Effector memory CD4-positive, alpha-beta T cell (primary cell): ENCODE measurements at regions not wholly inside any gene's neighbourhood (a gene's known extent, or its start where the extent isn't known, plus 50 kb on each side); places are given as distances from the start of the nearest gene placed in this dataset.
"Not testable (repeated sequence)": the region's sequence is repeated elsewhere in the genome, so short reads cannot be mapped to it uniquely, and the experiment has no call there.

Experiments used
- DNase-seq, 3 donors: peaks; one replicate each; pipeline ENCODE4 v3.0.0-alpha.2; 2020
- H3K27ac ChIP-seq: 2 replicates; pipeline ENCODE4 v1.7.0; 2013; ENCODE audit warnings: mild to moderate bottlenecking, low read length, moderate library complexity; ENCODE audit not compliant: insufficient read depth, poor library complexity, severe bottlenecking
- H3K27me3 ChIP-seq: replicated peaks from 2 replicates; pipeline ENCODE4 v1.7.0; 2013; ENCODE audit warnings: mild to moderate bottlenecking, low read length; ENCODE audit not compliant: insufficient read depth, control insufficient read depth, poor library complexity, severe bottlenecking
- H3K36me3 ChIP-seq: 2 replicates; pipeline ENCODE4 v1.7.0; 2013; ENCODE audit warnings: mild to moderate bottlenecking, low read length, moderate library complexity; ENCODE audit not compliant: control insufficient read depth, insufficient read depth
- H3K4me1 ChIP-seq: 2 replicates; pipeline ENCODE4 v1.7.0; 2013; ENCODE audit warnings: low read length, mild to moderate bottlenecking; ENCODE audit not compliant: control insufficient read depth, insufficient read depth, poor library complexity, severe bottlenecking
- H3K4me3 ChIP-seq: 2 replicates; pipeline ENCODE4 v1.7.0; 2013; ENCODE audit warnings: low read length, low read depth, mild to moderate bottlenecking; ENCODE audit not compliant: insufficient read depth, poor library complexity, severe bottlenecking
- H3K9me3 ChIP-seq: 2 replicates; pipeline ENCODE4 v1.7.0; 2013; ENCODE audit warnings: mild to moderate bottlenecking, low read length, moderate library complexity; ENCODE audit not compliant: control insufficient read depth

DNA sequence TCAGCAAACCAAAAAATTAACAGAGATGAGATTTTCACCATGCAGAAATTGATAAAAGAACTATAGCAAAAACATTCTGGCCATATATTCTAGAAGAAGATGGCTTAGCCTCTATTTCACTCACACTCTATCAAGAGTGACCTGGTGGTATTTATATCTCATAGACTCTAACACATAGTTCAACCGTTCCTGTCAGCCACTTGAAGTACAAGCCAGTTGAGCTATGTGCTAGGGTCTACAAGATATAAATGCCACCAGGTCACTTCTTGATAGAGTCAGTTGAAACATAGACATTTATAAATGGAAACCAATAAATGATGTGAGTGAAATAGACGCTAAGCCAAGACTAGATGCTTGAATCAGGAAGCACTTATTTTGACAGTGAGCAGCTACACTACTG, 836.7 kb upstream of the EPHA5 start:
- no peak overlapping the region for H3K4me3 ChIP-seq
- no peaks in the 10 kb centered on the region for H3K4me1 ChIP-seq
- H3K27ac ChIP-seq, result no peak overlapping the region
- H3K27me3 ChIP-seq, result no peaks in the 10 kb centered on the region
- DNase-seq, result no peak
- H3K36me3 ChIP-seq, result no peaks in the 10 kb centered on the region
- no peaks in the 10 kb centered on the region for H3K9me3 ChIP-seq

- Histone ChIP-seq H3K4me1 (no peaks in the 10 kb centered on the region), H3K9me3 (no peaks in the 10 kb centered on the region), H3K4me3 (no peak overlapping the region), H3K27me3 (no peaks in the 10 kb centered on the region), H3K36me3 (no peaks in the 10 kb centered on the region), H3K27ac (no peak overlapping the region)
- DNase-seq, result no peak
Observed at GRCh38 chr4:66501997-66502396, 831.7 kb upstream of the EPHA5 start.

GRCh38 chr4:66490729-66491128, 820.4 kb upstream of the EPHA5 start:
- H3K27me3 ChIP-seq, result no peaks in the 10 kb centered on the region
- no peak overlapping the region for H3K4me3 ChIP-seq
- H3K9me3 ChIP-seq, result no peaks in the 10 kb centered on the region

DNA sequence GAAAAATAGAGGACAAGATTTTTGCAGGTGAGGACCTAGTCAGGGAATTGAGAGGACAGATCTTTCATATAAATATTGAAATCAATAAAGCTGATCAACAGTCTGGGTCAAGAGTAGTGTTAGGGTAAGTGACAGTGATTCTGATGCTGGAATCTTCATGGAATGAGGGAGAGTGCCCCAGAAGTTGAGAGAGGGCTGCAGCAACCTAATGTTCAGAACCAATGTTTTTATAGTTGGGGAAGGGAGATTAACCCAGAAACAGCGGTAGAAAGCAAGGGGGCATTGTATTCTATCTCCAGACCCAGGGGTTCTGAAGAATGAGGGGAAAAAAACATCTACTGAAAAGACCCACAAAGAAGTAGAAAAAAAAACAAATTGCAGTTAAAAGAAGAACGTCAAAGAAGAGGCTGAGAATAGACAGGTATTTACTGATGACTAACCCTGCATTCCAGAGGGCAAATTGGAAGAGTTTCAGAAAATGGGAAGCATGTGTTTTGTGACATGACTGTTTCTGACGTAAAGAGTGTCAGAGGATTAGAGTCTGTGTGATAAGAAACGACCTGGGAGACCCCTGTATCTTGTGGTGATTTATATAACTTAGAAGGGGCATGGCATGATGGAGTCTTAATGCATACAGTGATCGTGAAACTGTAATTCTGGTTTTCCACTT, 819.6 kb upstream of the EPHA5 start:
- DNase-seq, result no peak
- Histone ChIP-seq H3K4me3 (no peak overlapping the region), H3K36me3 (no peaks in the 10 kb centered on the region), H3K27ac (no peak overlapping the region), H3K4me1 (no peaks in the 10 kb centered on the region), H3K27me3 (no peaks in the 10 kb centered on the region), H3K9me3 (no peaks in the 10 kb centered on the region)

More at GRCh38 chr4:66490729-66491128, 820.4 kb upstream of the EPHA5 start:
- Histone ChIP-seq H3K36me3 (no peaks in the 10 kb centered on the region), H3K4me1 (no peaks in the 10 kb centered on the region), H3K27ac (no peak overlapping the region)
- DNase-seq, result no peak

- H3K9me3 ChIP-seq, result no peaks in the 10 kb centered on the region
- no peaks in the 10 kb centered on the region for H3K27me3 ChIP-seq
- no peaks in the 10 kb centered on the region for H3K4me1 ChIP-seq
- H3K27ac ChIP-seq, result no peak overlapping the region
- no peaks in the 10 kb centered on the region for H3K36me3 ChIP-seq
- H3K4me3 ChIP-seq, result no peak overlapping the region
- DNase-seq, result no peak
Observed at GRCh38 chr4:66489370-66489769, 819.1 kb upstream of the EPHA5 start.

DNA sequence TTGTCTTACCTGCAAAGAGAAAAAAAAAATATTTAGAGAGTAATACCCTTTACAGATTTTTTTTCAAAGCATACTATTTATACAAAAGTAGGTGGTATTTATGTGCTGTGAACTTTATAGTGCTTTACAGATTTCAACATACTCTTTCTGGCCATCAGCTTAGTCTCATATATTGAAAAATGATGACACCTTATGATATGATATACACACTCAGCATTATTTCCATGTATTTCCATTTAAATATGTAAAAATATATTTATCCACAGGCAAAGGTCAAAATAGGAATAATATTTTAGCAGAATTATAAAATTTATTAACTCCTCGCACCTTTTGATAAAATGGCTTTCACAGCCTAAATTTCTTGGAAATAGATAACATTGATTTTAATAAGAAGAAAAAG, 815.8 kb upstream of the EPHA5 start:
- Histone ChIP-seq H3K9me3 (no peaks in the 10 kb centered on the region), H3K4me1 (no peaks in the 10 kb centered on the region), H3K36me3 (no peaks in the 10 kb centered on the region), H3K4me3 (no peak overlapping the region), H3K27me3 (no peaks in the 10 kb centered on the region), H3K27ac (no peak overlapping the region)
- DNase-seq, result no peak

GRCh38 chr4:66482186-66482585, 811.9 kb upstream of the EPHA5 start:
- Histone ChIP-seq H3K9me3 (no peaks in the 10 kb centered on the region), H3K4me3 (no peak overlapping the region), H3K4me1 (no peaks in the 10 kb centered on the region), H3K27me3 (no peaks in the 10 kb centered on the region), H3K36me3 (no peaks in the 10 kb centered on the region), H3K27ac (no peak overlapping the region)
- DNase-seq, result no peak

GRCh38 chr4:66475596-66475995, 805.3 kb upstream of the EPHA5 start:
- no peaks in the 10 kb centered on the region for H3K27me3 ChIP-seq
- DNase-seq, result no peak
- no peaks in the 10 kb centered on the region for H3K4me1 ChIP-seq
- H3K36me3 ChIP-seq, result no peaks in the 10 kb centered on the region
- H3K27ac ChIP-seq, result no peak overlapping the region
- no peak overlapping the region for H3K4me3 ChIP-seq
- no peaks in the 10 kb centered on the region for H3K9me3 ChIP-seq

DNA sequence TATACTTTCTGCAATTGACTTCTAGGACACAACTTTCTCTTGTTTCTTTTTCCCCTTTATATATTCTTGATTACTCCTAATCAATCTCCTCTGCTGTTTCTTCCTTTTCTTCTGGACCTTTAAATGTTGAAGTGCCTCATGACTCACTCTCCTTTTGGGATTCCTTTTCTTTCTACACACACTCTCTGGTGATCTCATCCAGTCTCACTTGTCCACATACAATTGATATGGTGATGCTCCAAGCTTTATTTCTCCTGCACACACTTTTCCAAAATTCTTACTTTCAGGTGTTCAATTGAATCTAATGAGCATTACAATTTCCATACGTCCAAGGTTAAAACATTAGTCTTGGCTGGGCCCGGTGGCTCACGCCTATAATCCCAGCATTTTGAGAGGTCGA, 794.8 kb upstream of the EPHA5 start:
- Histone ChIP-seq H3K4me1 (no peaks in the 10 kb centered on the region), H3K9me3 (no peaks in the 10 kb centered on the region), H3K27me3 (no peaks in the 10 kb centered on the region), H3K27ac (no peak overlapping the region), H3K36me3 (no peaks in the 10 kb centered on the region), H3K4me3 (no peak overlapping the region)
- DNase-seq, result no peak

DNA sequence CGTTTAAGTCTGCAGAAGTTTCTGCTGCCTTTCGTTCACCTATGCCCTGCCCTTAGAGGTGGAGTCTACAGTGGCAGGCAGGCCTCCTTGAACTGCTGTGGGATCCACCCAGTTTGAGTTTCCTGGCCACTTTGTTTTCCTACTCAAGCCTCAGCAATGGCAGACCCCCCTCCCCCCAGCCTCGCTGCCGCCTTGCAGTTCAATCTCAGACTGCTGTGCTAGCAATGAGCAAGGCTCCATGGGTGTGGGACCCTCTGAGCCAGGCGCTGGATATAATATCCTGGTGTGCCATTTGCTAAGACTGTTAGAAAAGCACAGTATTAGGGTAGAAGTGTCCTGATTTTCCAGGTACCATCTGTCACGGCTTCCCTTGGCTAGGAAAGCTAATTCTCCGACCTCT, 792.6 kb upstream of the EPHA5 start:
- H3K4me3 ChIP-seq, H3K4me1 ChIP-seq, H3K27ac ChIP-seq, H3K36me3 ChIP-seq, H3K9me3 ChIP-seq, DNase-seq, H3K27me3 ChIP-seq: not testable (repeated sequence)
